AG04449 (cell line): ENCODE measurements at regions not wholly inside any gene's neighbourhood (a gene's known extent, or its start where the extent isn't known, plus 50 kb on each side); places are given as distances from the start of the nearest gene placed in this dataset.

Experiments used
- CTCF ChIA-PET: fragments of 350-600 bp; formaldehyde crosslinking; extraction: SDS; loops from one replicate; lab custom pipeline; 2021; ENCODE audit warnings: antibody characterized with exemption; lab: Yijun Ruan, JAX
- POLR2A ChIA-PET: fragments of 400-600, 350-600 bp; formaldehyde crosslinking; extraction: SDS; loops from one replicate; lab custom pipeline; 2020; ENCODE audit warnings: antibody characterized with exemption, inconsistent platforms; lab: Yijun Ruan, JAX
- DNase-seq: peaks from one replicate; pipeline ENCODE4 v3.0.0-alpha.2; 2010; ENCODE audit warnings: low read depth, low spot score
- H3K4me3 ChIP-seq: 2 replicates; pipeline ENCODE4 v1.5.1; 2011; ENCODE audit warnings: low read depth, mild to moderate bottlenecking, control low read depth, low read length
- TF ChIP-seq, protein P1 (sequence below): IDR thresholded peaks from one replicate; pipeline ENCODE4 v1.5.1; 2011; ENCODE audit warnings: mild to moderate bottlenecking, moderate library complexity, low read length, control low read depth, inconsistent platforms; ENCODE audit not compliant: insufficient read depth; ENCODE audit errors: missing control alignments

DNA sequence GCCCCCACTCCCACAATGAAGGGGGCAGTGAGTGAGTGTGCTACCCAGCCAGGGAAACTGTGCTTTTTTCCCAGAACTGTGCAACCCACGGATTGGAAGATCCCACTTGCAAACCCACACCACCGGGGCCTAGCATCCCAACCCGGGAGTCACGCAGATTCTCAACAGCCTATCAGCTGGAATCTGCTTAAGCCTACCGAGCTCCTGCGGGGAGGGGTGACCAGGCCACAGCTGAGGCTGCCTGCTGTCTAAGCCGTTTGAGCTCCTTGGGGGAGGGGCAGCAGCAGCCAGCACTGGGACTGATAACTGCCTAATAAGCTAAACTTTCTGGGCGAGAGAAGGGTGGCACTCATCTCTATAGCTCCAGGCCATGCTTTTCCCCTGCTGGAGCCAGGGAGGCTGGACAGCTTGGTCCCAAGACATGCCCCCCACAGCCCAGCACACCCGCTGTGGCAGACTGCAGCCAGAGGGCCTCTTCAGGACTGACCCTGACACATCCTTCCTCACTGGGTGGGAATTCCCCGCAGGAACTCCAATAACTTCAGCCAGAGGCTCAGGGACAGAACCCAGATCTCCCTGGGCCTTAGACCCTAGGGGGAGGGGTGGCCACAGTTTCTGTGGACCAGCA is 161.3 kb upstream of the MAGEB18 start:
- H3K4me3 ChIP-seq: no peak overlapping the region
- ChIA-PET CTCF (no interaction called here), POLR2A (no interaction called here)
- no peak for DNase-seq
- TF ChIP-seq, protein P1, sequence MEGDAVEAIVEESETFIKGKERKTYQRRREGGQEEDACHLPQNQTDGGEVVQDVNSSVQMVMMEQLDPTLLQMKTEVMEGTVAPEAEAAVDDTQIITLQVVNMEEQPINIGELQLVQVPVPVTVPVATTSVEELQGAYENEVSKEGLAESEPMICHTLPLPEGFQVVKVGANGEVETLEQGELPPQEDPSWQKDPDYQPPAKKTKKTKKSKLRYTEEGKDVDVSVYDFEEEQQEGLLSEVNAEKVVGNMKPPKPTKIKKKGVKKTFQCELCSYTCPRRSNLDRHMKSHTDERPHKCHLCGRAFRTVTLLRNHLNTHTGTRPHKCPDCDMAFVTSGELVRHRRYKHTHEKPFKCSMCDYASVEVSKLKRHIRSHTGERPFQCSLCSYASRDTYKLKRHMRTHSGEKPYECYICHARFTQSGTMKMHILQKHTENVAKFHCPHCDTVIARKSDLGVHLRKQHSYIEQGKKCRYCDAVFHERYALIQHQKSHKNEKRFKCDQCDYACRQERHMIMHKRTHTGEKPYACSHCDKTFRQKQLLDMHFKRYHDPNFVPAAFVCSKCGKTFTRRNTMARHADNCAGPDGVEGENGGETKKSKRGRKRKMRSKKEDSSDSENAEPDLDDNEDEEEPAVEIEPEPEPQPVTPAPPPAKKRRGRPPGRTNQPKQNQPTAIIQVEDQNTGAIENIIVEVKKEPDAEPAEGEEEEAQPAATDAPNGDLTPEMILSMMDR: no peak

DNA sequence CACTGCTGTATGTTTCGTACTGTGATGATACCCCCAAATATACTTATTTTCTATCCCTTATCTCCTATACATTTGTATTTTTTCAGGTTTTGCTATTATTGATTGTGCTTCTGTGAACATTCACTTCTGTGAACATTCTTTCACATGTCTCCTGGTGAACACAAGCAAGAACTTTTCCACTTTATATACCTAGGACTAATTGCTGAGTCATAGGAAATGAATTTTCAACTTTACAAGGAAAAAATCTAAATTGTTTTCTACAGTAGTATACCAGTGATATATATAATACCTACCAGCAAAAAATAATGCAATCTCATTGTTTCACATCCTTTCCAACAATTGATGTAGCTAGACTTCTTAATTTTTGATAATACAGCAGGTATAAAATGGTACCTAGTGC is 139.5 kb upstream of the MAGEB18 start:
- TF ChIP-seq, protein P1: no peak
- H3K4me3 ChIP-seq: no peak overlapping the region
- ChIA-PET CTCF (no interaction called here), POLR2A (no interaction called here)
- DNase-seq: no peak

DNA sequence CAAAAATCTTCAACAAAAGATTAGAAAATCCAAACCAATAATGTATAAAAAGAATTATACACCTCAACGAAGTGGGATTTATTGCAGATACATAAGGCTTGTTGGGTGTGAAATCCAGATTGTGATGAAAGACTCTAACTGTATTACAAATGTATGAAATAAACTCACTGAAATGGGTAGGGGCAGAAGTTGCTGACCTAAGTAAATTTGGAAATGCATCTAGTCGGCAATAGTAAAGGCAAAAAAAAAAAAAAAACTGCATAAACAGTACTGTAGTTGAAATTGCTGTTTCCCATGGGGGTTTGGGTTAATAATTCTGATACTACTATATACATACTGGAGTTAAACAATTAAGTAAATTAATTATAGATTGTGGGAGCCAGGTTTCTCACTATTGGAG is 130.7 kb upstream of the MAGEB18 start:
- POLR2A ChIA-PET: no interaction called here
- no peak overlapping the region for H3K4me3 ChIP-seq
- CTCF ChIA-PET: no interaction called here
- TF ChIP-seq, protein P1: no peak
- no peak for DNase-seq

DNA sequence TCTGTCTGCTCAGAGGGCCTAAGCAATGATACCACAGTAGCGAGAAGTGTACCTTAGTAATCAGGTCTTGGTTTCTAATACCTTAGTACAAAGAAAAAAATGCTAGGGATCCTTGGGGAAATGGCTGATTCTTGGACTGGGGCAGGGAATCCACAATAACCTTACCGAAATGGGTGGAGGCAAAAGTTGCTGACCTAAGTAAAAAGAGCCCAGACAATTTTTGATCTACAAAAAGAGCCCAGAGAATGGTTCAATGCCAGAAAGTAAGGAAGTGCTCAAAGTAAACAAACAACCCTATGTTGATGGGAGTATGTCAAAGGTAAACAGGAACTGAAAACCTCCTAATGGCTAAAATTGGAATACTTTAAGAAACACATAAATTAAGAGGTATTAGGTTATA is 130.1 kb upstream of the MAGEB18 start:
- POLR2A ChIA-PET: no interaction called here
- TF ChIP-seq, protein P1: no peak
- no peak overlapping the region for H3K4me3 ChIP-seq
- CTCF ChIA-PET: no interaction called here
- no peak for DNase-seq

- CTCF ChIA-PET: no interaction called here
- no peak overlapping the region for H3K4me3 ChIP-seq
- POLR2A ChIA-PET: no interaction called here
- DNase-seq: no peak
- TF ChIP-seq, protein P1: no peak
These were observed 129.5 kb upstream of the MAGEB18 start for GRCh38 chrX:26008691-26009090.

DNA sequence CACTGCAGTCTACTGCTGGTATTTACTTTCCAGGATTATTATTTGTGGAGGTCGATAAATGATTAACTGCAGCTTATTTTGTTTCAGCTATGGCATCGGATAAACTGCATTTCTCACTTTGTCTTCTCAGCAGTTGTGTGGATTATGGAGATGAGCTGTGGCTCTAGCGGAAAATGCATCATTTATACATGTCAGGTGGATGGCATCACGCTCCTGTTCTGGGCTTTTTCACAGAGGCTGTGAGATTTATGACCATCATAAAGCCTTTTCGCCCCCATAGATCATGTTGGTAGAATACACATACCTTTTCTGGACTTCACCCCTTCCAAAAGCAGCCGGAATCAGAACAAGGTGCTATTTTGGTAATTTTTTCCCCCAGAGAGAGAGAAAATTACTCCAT is 118.8 kb upstream of the MAGEB18 start:
- no peak overlapping the region for H3K4me3 ChIP-seq
- TF ChIP-seq, protein P1: no peak
- ChIA-PET CTCF (no interaction called here), POLR2A (no interaction called here)
- no peak for DNase-seq
